HEK293 (cell line): ENCODE measurements at regions not wholly inside any gene's neighbourhood (a gene's known extent, or its start where the extent isn't known, plus 50 kb on each side); places are given as distances from the start of the nearest gene placed in this dataset.

ENCODE experiments used
- CTCF ChIA-PET: fragments of 350-600 bp; formaldehyde crosslinking; extraction: SDS; loops from one replicate; lab custom pipeline; 2021; ENCODE audit warnings: antibody characterized with exemption; lab: Yijun Ruan, JAX
- POLR2A ChIA-PET: fragments of 300-600 bp; formaldehyde crosslinking; extraction: SDS; loops from one replicate; lab custom pipeline; 2020; ENCODE audit warnings: antibody characterized with exemption, inconsistent platforms; lab: Yijun Ruan, JAX
- H3K27ac ChIP-seq: fragments of 200-500 bp; sonication (Bioruptor generic); 2 replicates; pipeline ENCODE4 v1.5.1; 2014; ENCODE audit warnings: low read depth, low read length, control low read depth, inconsistent platforms; ENCODE audit errors: extremely low read depth
- H3K36me3 ChIP-seq, 2 experiments: fragments of 200-500 bp in 1 of 2; sonication (Bioruptor generic) in 1 of 2; 1 replicate in 1 of 2; 2 replicates in 1 of 2; pipeline ENCODE4 v1.5.1; 2014 to 2017; ENCODE audit warnings: inconsistent platforms in 2 of 2, low read length in 2 of 2; ENCODE audit not compliant: control insufficient read depth in 2 of 2, insufficient read depth in 1 of 2
- H3K4me1 ChIP-seq: fragments of 200-500 bp; sonication (Bioruptor generic); 2 replicates; pipeline ENCODE4 v1.5.1; 2014; ENCODE audit warnings: mild to moderate bottlenecking, low read length, inconsistent platforms; ENCODE audit not compliant: control insufficient read depth, insufficient read depth
- H3K4me3 ChIP-seq: 2 replicates; pipeline ENCODE4 v1.5.1; 2011; ENCODE audit warnings: low read depth, mild to moderate bottlenecking, control low read depth, low read length, moderate library complexity
- H3K9me3 ChIP-seq: fragments of 200-500 bp; sonication (Bioruptor generic); 2 replicates; pipeline ENCODE4 v1.5.1; 2014; ENCODE audit warnings: low read depth, low read length, inconsistent platforms; ENCODE audit not compliant: control insufficient read depth, insufficient read depth
- BCL11A ChIP-seq: fragments of 450-650 bp; formaldehyde crosslinking; IDR thresholded peaks from 2 replicates; pipeline ENCODE4 v1.5.1; 2016; ENCODE audit warnings: low read depth, missing biosample characterization, missing genetic modification characterization
- KLF17 ChIP-seq: fragments of 450-650 bp; formaldehyde crosslinking; IDR thresholded peaks from 2 replicates; pipeline ENCODE4 v1.5.1; 2016; ENCODE audit warnings: missing biosample characterization, missing genetic modification characterization
- MZF1 ChIP-seq: fragments of 450-650 bp; formaldehyde crosslinking; IDR thresholded peaks from 2 replicates; pipeline ENCODE4 v1.5.1; 2017; ENCODE audit warnings: missing biosample characterization, missing genetic modification characterization, borderline replicate concordance
- OSR2 ChIP-seq: fragments of 450-650 bp; formaldehyde crosslinking; IDR thresholded peaks from 2 replicates; pipeline ENCODE4 v1.5.1; 2016; ENCODE audit warnings: missing biosample characterization, missing genetic modification characterization
- PRDM2 ChIP-seq: fragments of 450-650 bp; formaldehyde crosslinking; IDR thresholded peaks from 2 replicates; pipeline ENCODE4 v1.5.1; 2016; ENCODE audit warnings: missing biosample characterization, missing genetic modification characterization, borderline replicate concordance
- SALL2 ChIP-seq: fragments of 450-650 bp; formaldehyde crosslinking; IDR thresholded peaks from 2 replicates; pipeline ENCODE4 v1.5.0; 2017; ENCODE audit warnings: missing biosample characterization, mild to moderate bottlenecking, missing genetic modification characterization, borderline replicate concordance
- SCRT1 ChIP-seq: fragments of 450-650 bp; formaldehyde crosslinking; IDR thresholded peaks from 2 replicates; pipeline ENCODE4 v1.5.1; 2016; ENCODE audit warnings: missing biosample characterization, missing genetic modification characterization, borderline replicate concordance
- YY2 ChIP-seq: fragments of 450-650 bp; formaldehyde crosslinking; IDR thresholded peaks from 2 replicates; pipeline ENCODE4 v1.5.1; 2016; ENCODE audit warnings: missing biosample characterization, missing genetic modification characterization
- ZFP69B ChIP-seq: fragments of 450-650 bp; formaldehyde crosslinking; IDR thresholded peaks from 2 replicates; pipeline ENCODE4 v1.5.1; 2016; ENCODE audit warnings: missing biosample characterization, missing genetic modification characterization
- ZNF23 ChIP-seq: fragments of 450-650 bp; formaldehyde crosslinking; IDR thresholded peaks from 2 replicates; pipeline ENCODE4 v1.5.1; 2016; ENCODE audit warnings: missing biosample characterization, missing genetic modification characterization, borderline replicate concordance
- ZNF302 ChIP-seq: fragments of 450-650 bp; formaldehyde crosslinking; IDR thresholded peaks from 2 replicates; pipeline ENCODE4 v1.5.1; 2016; ENCODE audit warnings: missing biosample characterization, missing genetic modification characterization, low read depth
- ZNF600 ChIP-seq: fragments of 450-650 bp; formaldehyde crosslinking; IDR thresholded peaks from 2 replicates; pipeline ENCODE4 v1.5.1; 2016; ENCODE audit warnings: missing biosample characterization, missing genetic modification characterization
- ZNF626 ChIP-seq: fragments of 450-650 bp; sonication (Bioruptor Pico); formaldehyde crosslinking; IDR thresholded peaks from 2 replicates; pipeline ENCODE4 v1.5.1; 2018; ENCODE audit warnings: missing biosample characterization, missing genetic modification characterization, inconsistent platforms
- ZNF629 ChIP-seq: fragments of 450-650 bp; formaldehyde crosslinking; IDR thresholded peaks from 2 replicates; pipeline ENCODE4 v1.5.1; 2017; ENCODE audit warnings: missing biosample characterization, missing genetic modification characterization
- TF ChIP-seq, protein P1 (sequence below): fragments of 450-650 bp; formaldehyde crosslinking; IDR thresholded peaks from 2 replicates; pipeline ENCODE4 v1.5.1; 2016; ENCODE audit warnings: missing biosample characterization, missing genetic modification characterization
- TF ChIP-seq, protein P2 (sequence below): fragments of 450-650 bp; formaldehyde crosslinking; IDR thresholded peaks from 2 replicates; pipeline ENCODE4 v1.5.1; 2016; ENCODE audit warnings: missing biosample characterization, missing genetic modification characterization

GRCh38 chr21:18622383-18622782 is 218.8 kb upstream of the TMPRSS15 start (continued):
- TF ChIP-seq, protein P1, sequence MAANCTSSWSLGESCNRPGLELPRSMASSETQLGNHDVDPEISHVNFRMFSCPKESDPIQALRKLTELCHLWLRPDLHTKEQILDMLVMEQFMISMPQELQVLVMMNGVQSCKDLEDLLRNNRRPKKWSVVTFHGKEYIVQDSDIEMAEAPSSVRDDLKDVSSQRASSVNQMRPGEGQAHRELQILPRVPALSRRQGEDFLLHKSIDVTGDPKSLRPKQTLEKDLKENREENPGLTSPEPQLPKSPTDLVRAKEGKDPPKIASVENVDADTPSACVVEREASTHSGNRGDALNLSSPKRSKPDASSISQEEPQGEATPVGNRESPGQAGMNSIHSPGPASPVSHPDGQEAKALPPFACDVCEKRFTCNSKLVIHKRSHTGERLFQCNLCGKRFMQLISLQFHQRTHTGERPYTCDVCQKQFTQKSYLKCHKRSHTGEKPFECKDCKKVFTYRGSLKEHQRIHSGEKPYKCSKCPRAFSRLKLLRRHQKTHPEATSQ: no peak
- no peak for TF ChIP-seq ZNF302
- no peak for TF ChIP-seq SCRT1
- TF ChIP-seq KLF17 (tag by site-specific recombination): no peak
- no peak for TF ChIP-seq YY2 (tag by site-specific recombination)
- TF ChIP-seq, all 188 proteins: peak for 0

- POLR2A ChIA-PET: no interaction called here
- TF ChIP-seq PRDM2 (tag by site-specific recombination) (no peak), ZNF629 (tag by site-specific recombination) (no peak), BCL11A (tag by site-specific recombination) (no peak), OSR2 (no peak), ZNF600 (tag by site-specific recombination) (no peak), SALL2 (no peak), ZNF23 (tag by site-specific recombination) (no peak), ZNF626 (tag by site-specific recombination) (no peak), MZF1 (tag by site-specific recombination) (no peak), ZFP69B (tag by site-specific recombination) (no peak)
- TF ChIP-seq, protein P2, sequence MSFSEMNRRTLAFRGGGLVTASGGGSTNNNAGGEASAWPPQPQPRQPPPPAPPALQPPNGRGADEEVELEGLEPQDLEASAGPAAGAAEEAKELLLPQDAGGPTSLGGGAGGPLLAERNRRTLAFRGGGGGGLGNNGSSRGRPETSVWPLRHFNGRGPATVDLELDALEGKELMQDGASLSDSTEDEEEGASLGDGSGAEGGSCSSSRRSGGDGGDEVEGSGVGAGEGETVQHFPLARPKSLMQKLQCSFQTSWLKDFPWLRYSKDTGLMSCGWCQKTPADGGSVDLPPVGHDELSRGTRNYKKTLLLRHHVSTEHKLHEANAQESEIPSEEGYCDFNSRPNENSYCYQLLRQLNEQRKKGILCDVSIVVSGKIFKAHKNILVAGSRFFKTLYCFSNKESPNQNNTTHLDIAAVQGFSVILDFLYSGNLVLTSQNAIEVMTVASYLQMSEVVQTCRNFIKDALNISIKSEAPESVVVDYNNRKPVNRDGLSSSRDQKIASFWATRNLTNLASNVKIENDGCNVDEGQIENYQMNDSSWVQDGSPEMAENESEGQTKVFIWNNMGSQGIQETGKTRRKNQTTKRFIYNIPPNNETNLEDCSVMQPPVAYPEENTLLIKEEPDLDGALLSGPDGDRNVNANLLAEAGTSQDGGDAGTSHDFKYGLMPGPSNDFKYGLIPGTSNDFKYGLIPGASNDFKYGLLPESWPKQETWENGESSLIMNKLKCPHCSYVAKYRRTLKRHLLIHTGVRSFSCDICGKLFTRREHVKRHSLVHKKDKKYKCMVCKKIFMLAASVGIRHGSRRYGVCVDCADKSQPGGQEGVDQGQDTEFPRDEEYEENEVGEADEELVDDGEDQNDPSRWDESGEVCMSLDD (tag by site-specific recombination): no peak
- TF ChIP-seq, all 188 proteins: peak for 0
- CTCF ChIA-PET: no interaction called here
These were observed 226.9 kb upstream of the TMPRSS15 start for GRCh38 chr21:18630446-18630845.

More at GRCh38 chr21:18630446-18630845, 226.9 kb upstream of the TMPRSS15 start:
- Histone ChIP-seq H3K27ac (no peak overlapping the region), H3K36me3 (no peaks in the 10 kb centered on the region), H3K4me3 (no peak overlapping the region), H3K4me1 (no peaks in the 10 kb centered on the region), H3K9me3 (no peaks in the 10 kb centered on the region; the same call in 1 of the 2 replicates)
